HEK293T (cell line): ENCODE measurements at regions not wholly inside any gene's neighbourhood (a gene's known extent, or its start where the extent isn't known, plus 50 kb on each side); places are given as distances from the start of the nearest gene placed in this dataset.

Experiments
- BHLHE40 ChIP-seq: fragments of 450-650 bp; IDR thresholded peaks from 2 replicates; pipeline ENCODE4 v1.6.1; 2016; ENCODE audit warnings: mild to moderate bottlenecking, moderate library complexity, borderline replicate concordance
- ELF4 ChIP-seq: fragments of 450-650 bp; IDR thresholded peaks from 2 replicates; pipeline ENCODE4 v1.6.1; 2017; ENCODE audit warnings: antibody characterized with exemption
- FOXM1 ChIP-seq: fragments of 450-650 bp; IDR thresholded peaks from 2 replicates; pipeline ENCODE4 v1.6.1; 2017; ENCODE audit warnings: mild to moderate bottlenecking, borderline replicate concordance
- LEF1 ChIP-seq: fragments of 450-650 bp; IDR thresholded peaks from 2 replicates; pipeline ENCODE4 v1.6.1; 2017; ENCODE audit warnings: mild to moderate bottlenecking, borderline replicate concordance
- PKNOX1 ChIP-seq: fragments of 450-650 bp; IDR thresholded peaks from 2 replicates; pipeline ENCODE4 v1.6.1; 2016
- SP1 ChIP-seq: fragments of 450-650 bp; IDR thresholded peaks from 2 replicates; pipeline ENCODE4 v1.6.1; 2017
- SUZ12 ChIP-seq: fragments of 450-650 bp; IDR thresholded peaks from 2 replicates; pipeline ENCODE4 v1.6.1; 2016; ENCODE audit warnings: mild to moderate bottlenecking
- TARDBP ChIP-seq: fragments of 450-650 bp; IDR thresholded peaks from 2 replicates; pipeline ENCODE4 v1.6.1; 2016
- ZNF384 ChIP-seq: fragments of 450-650 bp; IDR thresholded peaks from 2 replicates; pipeline ENCODE4 v1.6.1; 2016

DNA sequence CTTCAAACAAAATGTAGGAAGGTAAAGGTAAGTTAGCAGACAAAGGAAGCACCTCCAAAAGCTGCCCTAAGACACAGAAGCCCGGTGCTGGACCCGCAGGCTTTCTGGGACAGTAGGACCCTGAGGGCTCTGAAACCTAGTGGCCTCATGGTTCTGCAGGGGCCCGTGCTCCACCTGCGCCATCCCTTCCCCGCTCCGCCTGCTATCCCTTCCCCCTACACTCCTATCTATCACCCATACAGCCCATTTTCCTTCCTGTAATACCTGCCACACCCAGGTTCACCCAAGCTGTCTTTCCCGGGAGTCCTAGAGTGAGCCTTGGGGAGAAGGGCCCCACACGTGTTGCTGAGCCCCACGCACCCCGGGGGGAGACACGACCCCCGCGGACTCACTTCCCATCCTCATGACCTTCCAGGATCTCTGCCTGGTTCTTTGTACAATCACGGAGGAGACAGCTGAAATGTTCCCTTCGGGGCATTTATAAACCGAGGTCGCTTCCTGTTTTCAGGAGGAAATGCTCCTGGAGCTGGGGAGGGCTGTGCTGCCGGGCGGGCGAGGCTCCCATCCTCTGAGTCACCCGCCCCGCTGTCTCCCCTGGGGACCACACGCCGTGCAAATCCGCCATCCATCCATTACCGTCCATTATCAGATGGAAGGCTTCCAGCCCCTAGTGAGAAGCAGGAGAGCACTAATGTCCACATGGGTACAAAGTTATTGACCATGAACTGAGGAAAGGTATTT is 251.7 kb upstream of the PITRM1 start:
- TF ChIP-seq BHLHE40 = no peak
- TF ChIP-seq SP1 = no peak
- no peak for TF ChIP-seq FOXM1
- no peak for TF ChIP-seq ELF4
- no peak for TF ChIP-seq SUZ12
- TF ChIP-seq TARDBP = no peak
- TF ChIP-seq PKNOX1 = no peak
- TF ChIP-seq LEF1 = no peak
- no peak for TF ChIP-seq ZNF384
